Right renal pelvis (tissue), 4 donors: ENCODE measurements at regions not wholly inside any gene's neighbourhood (a gene's known extent, or its start where the extent isn't known, plus 50 kb on each side); places are given as distances from the start of the nearest gene placed in this dataset.
"Not testable (repeated sequence)": the region's sequence is repeated elsewhere in the genome, so short reads cannot be mapped to it uniquely, and the experiment has no call there.

Experiments used
- DNase-seq, 4 donors: peaks; one replicate each; pipeline ENCODE4 v3.0.0-alpha.2; 2013; ENCODE audit warnings: low read depth in 4 of 4, low spot score in 3 of 4, missing footprints in 1 of 4

- no peak for DNase-seq
Measured at GRCh38 chr4:27117453-27117852, 256.8 kb downstream of the STIM2 start.

DNA sequence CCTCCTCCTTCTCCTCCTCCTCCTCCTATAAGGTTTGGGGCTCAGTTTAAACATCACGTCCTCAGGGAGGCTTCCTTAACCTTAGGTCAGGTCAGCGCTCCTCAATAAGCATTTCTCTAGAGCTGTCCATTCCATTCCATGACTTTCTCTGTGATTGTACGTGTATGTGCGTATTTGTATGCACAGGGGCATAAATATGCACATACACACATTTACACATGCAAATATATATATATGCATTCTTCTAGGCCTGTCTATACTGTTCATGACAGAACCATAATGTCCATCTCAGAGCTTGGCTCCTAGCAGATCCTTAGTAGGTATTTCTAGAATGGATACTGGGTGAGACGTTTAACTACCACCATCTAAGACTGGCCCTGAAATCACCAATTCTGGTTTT is 258.6 kb downstream of the STIM2 start:
- no peak for DNase-seq

GRCh38 chr4:27121830-27122229 is 261.2 kb downstream of the STIM2 start:
- DNase-seq, result no peak

DNA sequence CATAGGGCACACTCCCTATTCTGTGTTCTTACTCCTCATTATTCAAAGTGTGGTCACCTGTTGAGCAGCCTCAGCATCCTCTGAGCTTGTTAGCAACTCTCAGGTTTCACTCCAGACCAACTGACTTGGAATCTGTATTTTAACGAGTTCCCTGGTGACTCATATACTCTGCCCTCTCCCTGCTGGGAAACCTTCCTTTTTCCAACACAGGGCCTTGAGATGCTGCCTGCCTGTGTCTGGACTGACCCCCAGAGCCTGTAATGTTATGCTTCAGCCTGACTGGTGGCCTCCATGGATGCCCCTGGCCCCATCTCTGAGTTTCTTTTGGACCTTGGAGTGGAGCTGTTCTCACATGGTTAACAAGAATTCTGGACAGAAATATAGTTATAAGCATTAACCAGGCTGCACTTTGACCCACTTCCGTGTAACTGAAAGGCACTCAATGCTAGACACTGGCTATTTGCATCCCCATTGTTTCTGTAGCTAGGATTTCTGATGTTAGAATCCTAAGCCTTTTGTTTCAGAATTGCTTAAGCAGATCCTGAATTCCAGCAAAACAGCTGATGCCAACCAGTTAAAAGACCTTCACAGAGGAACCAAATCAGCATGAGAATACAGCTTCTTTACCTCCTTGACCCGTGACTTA is 262.6 kb downstream of the STIM2 start:
- DNase-seq, result no peak

DNA sequence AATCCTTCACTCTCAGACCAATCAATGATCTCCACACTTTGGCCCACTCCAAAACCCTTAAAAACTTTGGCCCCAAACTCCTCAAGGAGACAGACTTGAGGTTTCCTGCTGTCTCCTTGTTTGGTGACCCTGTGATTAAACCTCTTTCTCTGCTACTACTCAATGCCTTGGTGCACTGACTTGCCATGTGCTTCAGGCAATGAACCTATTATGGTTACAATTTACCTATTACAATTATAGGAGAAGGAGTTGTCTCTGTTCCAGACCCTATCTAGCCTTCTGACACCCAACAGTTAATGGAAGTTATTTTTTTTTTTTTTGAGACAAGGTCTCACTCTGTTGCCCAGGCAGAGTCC is 263.1 kb downstream of the STIM2 start:
- no peak for DNase-seq

GRCh38 chr4:27126895-27127294 is 266.3 kb downstream of the STIM2 start:
- DNase-seq, result not testable (repeated sequence)

- no peak for DNase-seq
Measured at GRCh38 chr4:27128443-27128842, 267.8 kb downstream of the STIM2 start.

DNA sequence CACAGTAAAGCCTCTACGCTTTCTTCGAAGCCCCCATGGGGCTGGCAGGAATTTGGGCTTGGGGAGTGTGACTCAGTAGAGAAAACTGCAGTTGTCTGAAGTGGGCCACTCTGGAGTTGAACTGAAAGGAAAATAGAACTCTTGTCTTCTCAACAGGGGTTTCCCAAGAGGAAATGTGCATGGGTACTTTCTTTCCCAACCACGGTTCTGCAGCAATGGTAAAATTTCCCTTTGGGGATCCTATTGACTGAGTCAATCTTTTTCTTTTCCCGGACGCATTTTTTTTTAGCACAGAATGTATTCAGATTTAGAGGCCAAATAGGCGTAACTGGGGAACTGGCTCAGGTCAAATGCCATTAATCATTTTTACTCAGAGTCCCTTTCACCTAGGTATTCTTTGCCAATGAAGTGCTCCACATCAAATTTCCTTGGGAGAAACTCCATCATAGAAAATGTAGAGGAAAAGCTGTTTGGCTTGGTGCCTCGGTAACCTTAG is 269.3 kb downstream of the STIM2 start:
- no peak for DNase-seq

GRCh38 chr4:27132497-27132896 is 271.9 kb downstream of the STIM2 start:
- no peak for DNase-seq

DNA sequence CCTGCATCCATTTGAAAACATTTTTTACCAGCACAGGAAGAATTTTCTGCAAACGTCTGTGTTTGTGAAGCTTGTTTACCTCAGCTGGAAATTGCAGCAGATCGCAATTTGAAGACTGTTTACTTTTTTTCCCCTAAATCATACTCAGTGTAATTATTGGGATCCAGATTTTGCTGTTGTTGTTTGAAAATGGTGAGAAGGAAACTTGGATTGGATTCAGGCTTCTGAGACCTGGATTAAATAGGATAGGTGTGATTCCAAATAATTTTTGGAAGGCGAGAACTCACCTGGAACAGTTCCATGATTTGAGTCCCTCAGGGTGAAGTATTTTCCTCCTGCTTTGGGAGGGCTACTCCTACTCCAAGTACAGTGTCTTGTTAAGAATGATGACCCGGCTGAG is 279.8 kb downstream of the STIM2 start:
- no peak for DNase-seq

DNA sequence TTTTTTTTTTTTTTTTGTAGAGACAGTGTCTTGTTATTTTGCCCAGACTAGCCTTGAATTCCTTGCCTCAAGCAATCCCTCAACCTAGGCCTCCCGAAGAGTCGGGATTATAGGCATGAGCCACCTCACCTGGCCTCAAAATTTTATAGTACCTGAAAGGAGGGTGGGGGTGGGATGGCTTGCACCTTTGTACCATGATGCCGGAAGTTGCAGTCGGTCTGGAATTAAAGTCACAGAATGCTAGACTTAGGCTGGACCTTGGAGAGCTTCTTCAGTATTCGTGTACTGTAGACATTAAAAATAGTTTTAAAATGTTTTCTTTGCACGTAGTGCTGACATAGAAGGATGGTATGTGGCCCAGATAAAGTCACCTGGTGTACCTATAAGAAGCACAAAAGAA is 280.9 kb downstream of the STIM2 start:
- DNase-seq, result no peak

DNA sequence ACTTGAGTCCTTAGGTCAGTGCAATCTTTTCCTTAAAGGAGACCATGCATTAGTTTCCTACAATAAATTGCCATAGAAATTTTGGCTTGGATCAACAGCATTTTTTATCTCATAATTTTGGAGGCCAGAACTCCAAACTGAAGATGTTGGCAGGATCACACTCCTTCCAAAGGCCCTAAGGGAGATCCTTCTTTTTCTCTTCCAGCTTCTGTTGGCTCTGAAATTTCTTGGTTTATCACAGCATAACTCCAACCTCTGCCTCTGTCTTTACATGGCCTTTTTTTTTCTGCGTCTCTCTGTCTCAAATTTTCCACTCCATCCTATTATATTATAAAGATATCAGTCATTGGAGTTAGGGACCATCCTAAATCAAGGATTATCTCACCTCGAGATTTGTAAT is 282.2 kb downstream of the STIM2 start:
- DNase-seq, result no peak

DNA sequence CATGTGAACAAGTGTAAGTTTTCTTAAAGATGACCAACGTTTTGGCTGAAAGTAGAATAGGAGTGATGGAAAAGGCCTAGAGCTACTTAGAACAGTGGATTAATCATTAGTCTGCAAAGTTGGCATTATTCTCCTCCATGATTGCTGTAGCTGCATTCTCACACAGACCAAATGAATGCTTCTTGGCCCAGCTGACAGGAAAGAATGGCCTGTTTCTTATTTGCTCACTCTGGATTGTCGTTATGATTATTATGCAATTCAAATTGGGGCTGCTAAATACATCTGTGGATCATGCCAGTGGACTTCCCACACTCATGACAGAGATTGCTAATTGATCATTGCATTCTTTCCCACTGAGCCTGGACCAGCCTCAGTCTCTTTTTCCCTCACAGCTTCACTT is 285.0 kb downstream of the STIM2 start:
- no peak for DNase-seq

DNA sequence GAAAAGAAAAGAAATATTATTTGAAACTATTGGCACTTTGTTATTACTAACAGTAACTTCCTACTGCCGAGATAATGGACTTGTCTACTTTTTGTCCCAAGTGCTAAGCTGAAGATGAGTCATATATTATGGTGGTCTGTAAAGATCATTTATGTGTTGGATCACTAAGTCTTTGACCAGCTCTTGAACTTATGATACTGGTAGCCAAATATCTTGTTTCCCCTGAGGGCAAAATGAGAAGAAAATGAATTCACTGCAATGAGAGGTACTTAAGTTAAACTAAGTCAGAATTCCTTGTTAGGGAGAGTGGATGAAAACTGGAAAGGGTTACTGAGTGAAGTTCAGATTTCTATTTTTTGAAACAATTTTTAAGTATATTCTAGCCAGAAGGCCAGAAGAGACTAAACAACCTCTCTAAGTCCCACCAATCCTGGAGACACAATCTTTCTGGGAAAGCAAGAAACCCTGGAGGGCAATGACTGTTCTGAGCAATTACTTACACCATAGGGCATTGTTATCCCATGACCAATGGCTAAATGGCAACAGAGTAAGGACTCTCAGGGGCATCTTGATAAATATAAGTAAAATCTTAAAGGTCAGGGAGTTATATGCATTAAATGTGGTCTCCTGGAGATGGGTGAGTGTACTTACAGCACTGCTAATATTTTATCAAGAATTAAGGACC is 287.7 kb downstream of the STIM2 start:
- no peak for DNase-seq

DNA sequence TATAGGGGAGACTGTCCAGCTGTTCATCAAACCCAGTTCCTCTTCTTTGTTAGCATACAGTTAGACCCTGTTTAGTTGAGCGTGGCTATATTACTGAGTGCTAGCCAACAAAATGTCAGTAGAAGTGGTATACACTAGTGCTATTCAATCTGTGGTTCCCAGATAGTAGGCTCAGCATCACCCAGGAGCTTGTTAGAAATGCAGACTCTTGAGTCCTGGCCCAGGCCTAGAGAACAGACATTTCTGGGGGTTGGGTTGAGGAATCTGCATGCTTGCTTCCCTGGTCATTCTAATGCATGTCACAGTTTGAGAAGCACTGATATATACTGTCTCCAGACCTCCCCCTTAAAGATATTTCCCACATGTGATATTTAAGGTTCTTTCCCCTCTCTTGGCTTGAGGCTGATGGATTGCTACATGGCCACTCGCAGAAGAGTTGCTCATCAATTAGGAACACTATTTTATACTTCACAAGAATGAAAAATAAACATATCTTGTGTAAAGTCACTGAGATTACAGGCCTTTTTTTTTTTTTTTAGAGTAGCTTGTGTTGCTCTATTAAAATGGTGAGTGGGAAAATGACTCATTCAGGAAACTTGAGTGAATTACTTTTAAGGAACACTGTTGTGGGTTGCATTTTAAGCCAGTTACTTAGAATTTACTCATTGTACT is 289.0 kb downstream of the STIM2 start:
- DNase-seq, result no peak

GRCh38 chr4:27152703-27153102 is 292.1 kb downstream of the STIM2 start:
- no peak for DNase-seq

DNA sequence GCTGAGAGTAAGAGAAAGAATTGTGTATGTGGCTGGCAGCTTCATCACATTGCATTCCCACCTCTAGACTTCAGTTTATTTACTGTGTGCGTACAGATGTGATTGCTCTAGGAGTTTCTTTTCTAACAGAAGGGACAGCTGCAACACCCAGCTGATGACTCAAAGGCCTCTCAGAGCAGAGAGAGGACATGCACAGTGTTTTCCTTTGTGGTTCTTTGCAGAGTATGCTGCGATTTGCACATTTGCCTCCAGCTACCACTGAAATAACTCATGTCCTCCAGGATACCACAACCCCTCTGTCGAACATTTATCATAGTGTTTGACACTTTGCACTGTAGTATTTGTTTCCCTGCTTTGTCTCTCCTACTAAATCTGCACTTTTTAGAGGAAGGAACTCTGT is 294.1 kb downstream of the STIM2 start:
- peak in 3 of 4 donors; percentile 9 to 36 (median 18) for DNase-seq

- no peak for DNase-seq
Measured at GRCh38 chr4:27161191-27161590, 300.6 kb downstream of the STIM2 start.

GRCh38 chr4:27168783-27169182 is 308.1 kb downstream of the STIM2 start:
- no peak for DNase-seq

GRCh38 chr4:27173280-27173679 is 312.6 kb downstream of the STIM2 start:
- DNase-seq, result no peak

- no peak for DNase-seq
Measured at GRCh38 chr4:27176400-27176799, 315.8 kb downstream of the STIM2 start.

- DNase-seq, result no peak
Measured at GRCh38 chr4:27176881-27177280, 316.2 kb downstream of the STIM2 start.
